ENCODE measurements at regions not wholly inside any gene's neighbourhood (a gene's known extent, or its start where the extent isn't known, plus 50 kb on each side); places are given as distances from the start of the nearest gene placed in this dataset.

DNA sequence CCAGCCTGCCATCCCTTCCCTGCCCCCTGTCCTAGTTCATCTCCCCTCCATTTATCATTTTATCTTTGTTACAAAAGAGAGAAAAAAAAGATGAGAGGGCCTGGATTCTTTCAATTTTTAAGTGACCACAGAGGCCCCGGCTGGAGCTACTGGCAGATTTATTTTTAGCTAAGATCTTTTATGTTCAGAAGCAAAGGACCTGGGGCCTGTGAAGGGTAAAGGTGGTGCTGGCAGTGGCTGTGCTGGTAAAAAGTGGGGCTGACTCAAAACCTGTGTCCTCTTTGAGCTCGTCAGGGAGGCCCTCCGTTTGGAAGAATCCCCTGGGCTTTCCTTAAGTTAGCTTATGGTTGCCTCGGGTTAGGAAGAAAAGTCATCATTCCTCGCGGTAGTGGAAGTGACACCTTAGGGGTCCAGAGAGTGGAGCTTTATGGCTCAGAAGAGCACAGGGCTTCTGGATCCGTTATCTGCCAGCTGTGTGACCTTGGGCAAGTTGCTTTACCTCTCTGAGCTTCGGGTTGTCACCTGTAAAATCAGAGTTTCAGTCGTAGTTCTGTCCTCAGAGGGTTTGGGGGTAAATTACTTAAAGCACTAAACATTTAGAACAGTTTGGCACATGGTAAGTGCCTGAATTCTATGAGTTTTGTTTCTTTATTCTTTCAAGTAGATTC lies 923.8 kb upstream of the EEF2KMT start:
- Histone ChIP-seq H3K4me3 (no peak overlapping the region), H3K27me3 (no peaks in the 10 kb centered on the region), H3K27ac (no peak overlapping the region), H3K4me1 (peaks cover 5% of the 10 kb centered on the region), H3K9me3 (no peaks in the 10 kb centered on the region), H3K36me3 (no peaks in the 10 kb centered on the region)
- DNase-seq (ENCODE audit: extremely low spot score in 2 of 2), result no peak
- TF ChIP-seq POLR2AphosphoS5 (IDR thresholded peaks at IDR 0.05; ENCODE audit: insufficient read depth in 1 of 2, low read depth in 1 of 2), result no peak
- TF ChIP-seq POLR2A (IDR thresholded peaks at IDR 0.05), result no peak
- TF ChIP-seq, protein P1, sequence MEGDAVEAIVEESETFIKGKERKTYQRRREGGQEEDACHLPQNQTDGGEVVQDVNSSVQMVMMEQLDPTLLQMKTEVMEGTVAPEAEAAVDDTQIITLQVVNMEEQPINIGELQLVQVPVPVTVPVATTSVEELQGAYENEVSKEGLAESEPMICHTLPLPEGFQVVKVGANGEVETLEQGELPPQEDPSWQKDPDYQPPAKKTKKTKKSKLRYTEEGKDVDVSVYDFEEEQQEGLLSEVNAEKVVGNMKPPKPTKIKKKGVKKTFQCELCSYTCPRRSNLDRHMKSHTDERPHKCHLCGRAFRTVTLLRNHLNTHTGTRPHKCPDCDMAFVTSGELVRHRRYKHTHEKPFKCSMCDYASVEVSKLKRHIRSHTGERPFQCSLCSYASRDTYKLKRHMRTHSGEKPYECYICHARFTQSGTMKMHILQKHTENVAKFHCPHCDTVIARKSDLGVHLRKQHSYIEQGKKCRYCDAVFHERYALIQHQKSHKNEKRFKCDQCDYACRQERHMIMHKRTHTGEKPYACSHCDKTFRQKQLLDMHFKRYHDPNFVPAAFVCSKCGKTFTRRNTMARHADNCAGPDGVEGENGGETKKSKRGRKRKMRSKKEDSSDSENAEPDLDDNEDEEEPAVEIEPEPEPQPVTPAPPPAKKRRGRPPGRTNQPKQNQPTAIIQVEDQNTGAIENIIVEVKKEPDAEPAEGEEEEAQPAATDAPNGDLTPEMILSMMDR (IDR thresholded peaks at IDR 0.05), result no peak
- intact Hi-C loops (cut with DNase I), result no loop called here

DNA sequence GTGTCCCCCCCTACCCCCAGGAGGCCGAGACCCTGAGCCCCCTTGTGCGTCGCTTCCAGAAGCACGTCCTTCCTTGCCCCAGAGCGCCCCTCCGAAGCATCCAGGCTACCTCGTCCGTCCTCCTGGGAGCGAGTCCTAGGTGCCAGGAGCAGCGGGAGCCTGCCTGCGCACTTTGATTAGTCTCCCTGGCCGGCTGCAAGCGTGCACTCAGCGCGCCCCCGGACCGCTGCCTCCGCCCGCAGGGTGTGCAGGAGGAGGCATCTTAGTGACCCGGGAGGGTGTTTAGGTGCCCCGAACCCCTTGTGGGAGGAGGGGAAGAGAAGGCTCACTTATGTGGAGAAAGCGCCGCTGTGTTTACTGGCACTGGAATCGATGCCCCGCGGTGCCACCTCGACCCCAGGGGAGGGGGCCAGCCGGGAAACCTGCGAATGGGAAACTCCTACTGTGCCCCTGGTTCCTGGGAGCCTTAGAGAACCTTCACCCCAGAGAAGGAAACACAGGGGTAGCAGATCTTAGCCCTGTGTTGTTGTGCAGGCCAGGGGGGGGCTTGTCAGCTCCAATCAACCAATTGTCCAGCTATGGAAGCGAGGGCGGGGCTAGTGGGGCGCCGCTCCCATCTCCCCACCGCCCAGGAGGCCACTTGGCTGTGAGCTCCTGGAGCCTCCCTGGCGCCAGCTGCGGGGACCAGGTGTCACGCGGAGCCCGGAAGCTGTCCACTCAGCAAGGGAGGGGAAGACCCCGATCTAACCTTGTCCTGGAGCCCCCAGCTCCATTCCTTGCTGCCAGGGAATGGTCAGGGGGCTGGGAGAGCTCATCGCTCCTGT lies 922.8 kb upstream of the EEF2KMT start:
- no peaks in the 10 kb centered on the region for H3K9me3 ChIP-seq
- no peaks in the 10 kb centered on the region for H3K27me3 ChIP-seq
- intact Hi-C loops (cut with DNase I), result no loop called here
- H3K27ac ChIP-seq, result no peak overlapping the region
- TF ChIP-seq POLR2A (IDR thresholded peaks at IDR 0.05) (no peak), POLR2AphosphoS5 (IDR thresholded peaks at IDR 0.05; ENCODE audit: insufficient read depth in 1 of 2, low read depth in 1 of 2) (no peak)
- TF ChIP-seq, protein P1 (IDR thresholded peaks at IDR 0.05), result no peak
- DNase-seq (ENCODE audit: extremely low spot score in 2 of 2), result no peak
- peaks cover 5% of the 10 kb centered on the region for H3K4me1 ChIP-seq
- H3K4me3 ChIP-seq, result no peak overlapping the region
- no peaks in the 10 kb centered on the region for H3K36me3 ChIP-seq

DNA sequence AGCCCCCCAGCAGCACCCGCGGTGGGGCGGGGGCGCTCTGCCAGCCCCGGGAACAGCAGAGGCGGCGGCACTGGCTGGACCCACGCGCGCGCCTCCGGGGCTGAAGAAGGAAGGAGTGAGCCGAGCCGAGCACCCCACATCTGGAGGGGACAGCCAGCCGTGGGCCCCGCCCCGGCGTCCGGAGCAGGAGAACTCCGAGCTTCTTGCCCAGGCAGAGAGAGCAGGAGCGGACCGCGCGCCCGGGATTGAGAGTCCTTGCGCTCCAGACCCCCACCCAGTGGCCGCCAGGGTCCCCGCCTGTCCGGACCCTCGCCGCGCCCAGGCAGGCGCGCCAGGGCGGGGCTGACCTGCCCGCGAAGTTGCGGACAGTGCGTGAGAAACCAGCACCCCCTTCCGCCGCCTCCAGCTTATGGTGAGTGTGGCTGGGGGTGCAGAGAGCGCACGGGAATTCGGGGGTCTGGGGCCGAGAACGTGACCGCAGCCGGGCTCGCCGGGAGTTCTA lies 921.9 kb upstream of the EEF2KMT start:
- Histone ChIP-seq H3K36me3 (no peaks in the 10 kb centered on the region), H3K4me1 (peaks cover 5% of the 10 kb centered on the region), H3K27ac (no peak overlapping the region), H3K27me3 (no peaks in the 10 kb centered on the region), H3K9me3 (no peaks in the 10 kb centered on the region), H3K4me3 (peak overlapping the region in 1 of 2 donors; percentile 26)
- intact Hi-C loops (cut with DNase I), result no loop called here
- TF ChIP-seq, protein P1 (IDR thresholded peaks at IDR 0.05), result no peak
- TF ChIP-seq POLR2AphosphoS5 (IDR thresholded peaks at IDR 0.05; ENCODE audit: insufficient read depth in 1 of 2, low read depth in 1 of 2) (no peak), POLR2A (IDR thresholded peaks at IDR 0.05) (no peak)
- no peak for DNase-seq (ENCODE audit: extremely low spot score in 2 of 2)

DNA sequence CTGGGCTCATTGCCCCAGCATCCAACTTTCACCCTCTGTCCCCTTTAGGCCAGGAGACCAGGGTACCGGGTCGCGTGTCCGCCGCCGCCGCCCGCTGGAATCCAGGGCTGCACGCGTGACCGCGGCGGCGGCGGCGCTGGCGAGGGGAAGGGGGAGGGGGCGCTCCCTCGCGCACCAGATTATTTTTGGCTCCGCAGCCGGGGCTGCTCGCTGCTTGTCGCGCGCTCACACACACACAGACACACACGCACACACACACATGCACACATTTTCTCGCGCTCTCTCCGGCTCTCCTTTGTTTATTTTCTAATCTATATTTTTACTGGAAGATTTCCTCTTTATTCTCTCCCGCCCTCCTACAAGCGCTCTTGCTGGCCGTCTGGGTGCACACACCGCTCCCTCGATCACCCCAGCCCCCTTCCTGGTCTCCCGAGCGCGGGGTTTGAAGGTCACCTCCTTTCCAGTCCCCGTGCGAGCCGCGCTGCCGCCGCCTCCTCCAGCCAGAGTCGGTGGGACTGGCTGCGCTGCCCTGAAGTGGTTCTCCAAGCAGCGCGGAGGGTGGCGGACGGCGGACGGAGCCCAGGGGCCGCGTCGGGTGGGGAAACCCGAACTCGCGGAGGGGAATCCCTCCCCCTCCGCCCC lies 921.4 kb upstream of the EEF2KMT start:
- no peaks in the 10 kb centered on the region for H3K36me3 ChIP-seq
- peaks cover 5% of the 10 kb centered on the region for H3K4me1 ChIP-seq
- no peaks in the 10 kb centered on the region for H3K9me3 ChIP-seq
- H3K4me3 ChIP-seq, result peak overlapping the region in 1 of 2 donors; percentile 26
- H3K27ac ChIP-seq, result no peak overlapping the region
- intact Hi-C loops (cut with DNase I), result no loop called here
- H3K27me3 ChIP-seq, result no peaks in the 10 kb centered on the region
- no peak for DNase-seq (ENCODE audit: extremely low spot score in 2 of 2)
- TF ChIP-seq POLR2A (IDR thresholded peaks at IDR 0.05) (no peak), POLR2AphosphoS5 (IDR thresholded peaks at IDR 0.05; ENCODE audit: insufficient read depth in 1 of 2, low read depth in 1 of 2) (no peak)
- TF ChIP-seq, protein P1 (IDR thresholded peaks at IDR 0.05), result no peak

Data from vagina (tissue), 2 donors.